Right lung (tissue), 2 donors: ENCODE measurements at regions not wholly inside any gene's neighbourhood (a gene's known extent, or its start where the extent isn't known, plus 50 kb on each side); places are given as distances from the start of the nearest gene placed in this dataset.
A peak's percentile ranks its signal among the peaks of the same experiment; 100 is the strongest.
"Not testable (repeated sequence)": the region's sequence is repeated elsewhere in the genome, so short reads cannot be mapped to it uniquely, and the experiment has no call there.

ENCODE experiments used
- DNase-seq, 2 donors: peaks; one replicate each; pipeline ENCODE4 v3.0.0-alpha.2; 2013

GRCh38 chr5:77869116-77869798, 93.1 kb upstream of the TBCA start:
- no peak for DNase-seq

GRCh38 chr5:77867914-77868313, 91.8 kb upstream of the TBCA start:
- no peak for DNase-seq

GRCh38 chr5:77867194-77867691, 91.1 kb upstream of the TBCA start:
- DNase-seq = no peak

GRCh38 chr5:77866198-77866597, 90.1 kb upstream of the TBCA start:
- no peak for DNase-seq

GRCh38 chr5:77864997-77865396, 88.9 kb upstream of the TBCA start:
- DNase-seq = no peak

- no peak for DNase-seq
These were observed 87.0 kb upstream of the TBCA start for GRCh38 chr5:77863181-77863580.

GRCh38 chr5:77861576-77861975, 85.4 kb upstream of the TBCA start:
- no peak for DNase-seq

GRCh38 chr5:77859306-77859705, 83.2 kb upstream of the TBCA start:
- no peak for DNase-seq

- not testable (repeated sequence) for DNase-seq
These were observed 82.5 kb upstream of the TBCA start for GRCh38 chr5:77858678-77859077.

GRCh38 chr5:77855369-77855768, 79.2 kb upstream of the TBCA start:
- DNase-seq = no peak

- DNase-seq = no peak
These were observed 77.3 kb upstream of the TBCA start for GRCh38 chr5:77853353-77853907.

- peak; percentile 72 to 76 for DNase-seq
These were observed 76.6 kb upstream of the TBCA start for GRCh38 chr5:77852514-77853352.

GRCh38 chr5:77852068-77852513, 76.0 kb upstream of the TBCA start:
- DNase-seq = no peak

GRCh38 chr5:77851176-77852067, 75.3 kb upstream of the TBCA start:
- peak; percentile 36 to 44 for DNase-seq

- DNase-seq = no peak
These were observed 74.5 kb upstream of the TBCA start for GRCh38 chr5:77850536-77851175.

GRCh38 chr5:77849308-77849900, 73.3 kb upstream of the TBCA start:
- no peak for DNase-seq

GRCh38 chr5:77847814-77848290, 71.7 kb upstream of the TBCA start:
- DNase-seq = no peak

GRCh38 chr5:77847129-77847460, 71.0 kb upstream of the TBCA start:
- DNase-seq = no peak

- DNase-seq = no peak
These were observed 70.4 kb upstream of the TBCA start for GRCh38 chr5:77846422-77847128.

GRCh38 chr5:77845324-77845646, 69.1 kb upstream of the TBCA start:
- DNase-seq = no peak
